Ishikawa (cell line): ENCODE measurements at regions not wholly inside any gene's neighbourhood (a gene's known extent, or its start where the extent isn't known, plus 50 kb on each side); places are given as distances from the start of the nearest gene placed in this dataset.

Experiments
- CEBPB ChIP-seq: IDR thresholded peaks from 2 replicates; pipeline ENCODE4 v1.6.1; 2012
- CREB1 ChIP-seq: IDR thresholded peaks from 2 replicates; pipeline ENCODE4 v1.6.1; 2012; ENCODE audit warnings: low read depth
- EGR1 ChIP-seq: IDR thresholded peaks from 2 replicates; pipeline ENCODE4 v1.6.1; 2012
- EP300 ChIP-seq: IDR thresholded peaks from 2 replicates; pipeline ENCODE4 v1.6.1; 2012; ENCODE audit warnings: borderline replicate concordance
- FOXM1 ChIP-seq: IDR thresholded peaks from 2 replicates; pipeline ENCODE4 v1.6.1; 2012; ENCODE audit warnings: low read depth, borderline replicate concordance
- MAX ChIP-seq: IDR thresholded peaks from 2 replicates; pipeline ENCODE4 v1.6.1; 2012
- NFIC ChIP-seq: IDR thresholded peaks from 2 replicates; pipeline ENCODE4 v1.6.1; 2012
- RAD21 ChIP-seq: IDR thresholded peaks from 2 replicates; pipeline ENCODE4 v1.6.1; 2012; ENCODE audit warnings: low read depth
- REST ChIP-seq: IDR thresholded peaks from 2 replicates; pipeline ENCODE4 v1.6.1; 2012; ENCODE audit warnings: low read depth, mild to moderate bottlenecking
- TAF1 ChIP-seq: IDR thresholded peaks from 2 replicates; pipeline ENCODE4 v1.6.1; 2012; ENCODE audit warnings: low read depth, mild to moderate bottlenecking
- TCF12 ChIP-seq: IDR thresholded peaks from 2 replicates; pipeline ENCODE4 v1.6.1; 2012; ENCODE audit warnings: low read depth
- TEAD4 ChIP-seq: IDR thresholded peaks from 2 replicates; pipeline ENCODE4 v1.6.1; 2012
- USF1 ChIP-seq: IDR thresholded peaks from 2 replicates; pipeline ENCODE4 v1.6.1; 2012
- YY1 ChIP-seq: IDR thresholded peaks from 2 replicates; pipeline ENCODE4 v1.6.1; 2012; ENCODE audit warnings: low read depth
- ZBTB7A ChIP-seq: IDR thresholded peaks from 2 replicates; pipeline ENCODE4 v1.6.1; 2012; ENCODE audit warnings: low read depth

GRCh38 chr9:32705059-32705458 lies 69.6 kb upstream of the TAF1L start:
- TF ChIP-seq REST (no peak), EP300 (no peak)

GRCh38 chr9:32706004-32706724 lies 70.7 kb upstream of the TAF1L start:
- TF ChIP-seq CEBPB (no peak), RAD21 (no peak), EP300 (no peak), USF1 (no peak), CREB1 (no peak), MAX (no peak), NFIC (no peak)

- no peak for TF ChIP-seq EP300
- no peak for TF ChIP-seq TCF12
- TF ChIP-seq TEAD4 = no peak
- TF ChIP-seq FOXM1 = no peak
- TF ChIP-seq TAF1 = no peak
- no peak for TF ChIP-seq CEBPB
Observed at GRCh38 chr9:32706725-32707100, 71.2 kb upstream of the TAF1L start.

GRCh38 chr9:32707326-32707725 lies 71.9 kb upstream of the TAF1L start:
- TF ChIP-seq TEAD4 = no peak
- TF ChIP-seq CREB1 = no peak
- no peak for TF ChIP-seq YY1
- no peak for TF ChIP-seq TAF1
- TF ChIP-seq RAD21 = no peak
- no peak for TF ChIP-seq EGR1
- no peak for TF ChIP-seq ZBTB7A
- no peak for TF ChIP-seq TCF12
- no peak for TF ChIP-seq EP300
- no peak for TF ChIP-seq FOXM1
- TF ChIP-seq REST = no peak
- TF ChIP-seq CEBPB = no peak
- no peak for TF ChIP-seq NFIC
- TF ChIP-seq USF1 = no peak
- no peak for TF ChIP-seq MAX

- no peak for TF ChIP-seq FOXM1
- no peak for TF ChIP-seq EGR1
- TF ChIP-seq USF1 = no peak
- TF ChIP-seq RAD21 = no peak
- no peak for TF ChIP-seq TAF1
- no peak for TF ChIP-seq CEBPB
- no peak for TF ChIP-seq TEAD4
- TF ChIP-seq REST = no peak
- TF ChIP-seq EP300 = no peak
- no peak for TF ChIP-seq TCF12
- no peak for TF ChIP-seq MAX
- TF ChIP-seq ZBTB7A = no peak
Observed at GRCh38 chr9:32708480-32709150, 73.1 kb upstream of the TAF1L start.
